ENCODE measurements at regions not wholly inside any gene's neighbourhood (a gene's known extent, or its start where the extent isn't known, plus 50 kb on each side); places are given as distances from the start of the nearest gene placed in this dataset.

DNA sequence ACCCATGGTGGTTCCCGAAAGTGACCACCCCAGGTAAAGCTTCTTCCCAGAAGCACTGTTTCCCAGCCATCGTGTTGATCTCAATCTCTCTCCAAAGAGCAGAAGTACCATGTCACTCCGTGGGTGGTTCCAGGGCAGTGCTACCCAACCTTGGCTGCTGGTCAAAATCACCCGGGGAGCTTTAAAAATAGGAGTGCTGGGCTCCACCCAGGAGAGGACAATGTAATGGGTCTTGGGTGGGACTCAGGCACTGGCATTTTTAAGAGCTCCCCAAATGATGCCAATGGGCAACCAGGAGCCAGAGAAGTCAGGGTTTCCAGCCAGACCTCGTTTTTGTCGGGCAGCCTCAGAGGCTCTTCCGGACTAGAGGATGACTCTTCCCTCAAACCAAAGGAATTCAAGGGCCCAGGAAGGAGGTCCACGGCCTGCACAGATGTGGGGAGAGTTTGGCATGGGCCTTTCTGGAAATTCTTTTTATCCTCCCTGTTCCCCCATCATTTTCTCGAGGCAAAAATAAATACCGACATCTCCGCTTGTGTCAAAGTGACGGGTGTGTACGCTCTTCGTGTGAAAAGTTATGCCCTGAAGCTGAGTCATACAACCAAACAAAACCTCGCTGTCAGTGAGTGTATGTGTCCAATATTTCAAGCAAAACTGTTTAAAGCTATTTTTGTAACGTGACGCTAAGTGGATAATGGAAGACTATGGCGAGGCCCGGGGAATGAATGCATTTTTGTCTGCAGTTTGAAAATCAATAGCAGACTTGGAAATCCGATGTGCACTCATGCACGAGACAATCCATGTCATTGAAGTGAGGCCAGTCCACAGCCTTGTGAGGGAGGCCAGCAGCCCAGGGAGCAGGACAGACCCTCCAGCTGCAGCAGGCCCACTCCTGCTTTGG is 364.1 kb downstream of the FOXL1 start:
- DNase-seq = no peak
- Mint-ChIP-seq H3K4me1 (ENCODE audit: low read depth) (no peaks in the 10 kb centered on the region), H3K27me3 (peaks cover 2% of the 10 kb centered on the region), H3K9me3 (peaks cover 17% of the 10 kb centered on the region), H3K4me3 (no peak overlapping the region), H3K36me3 (no peaks in the 10 kb centered on the region), H3K27ac (no peak overlapping the region)
- intact Hi-C loops (cut with micrococcal nuclease) = no loop called here
- ChIA-PET POLR2A (no interaction called here), CTCF (no interaction called here)

DNA sequence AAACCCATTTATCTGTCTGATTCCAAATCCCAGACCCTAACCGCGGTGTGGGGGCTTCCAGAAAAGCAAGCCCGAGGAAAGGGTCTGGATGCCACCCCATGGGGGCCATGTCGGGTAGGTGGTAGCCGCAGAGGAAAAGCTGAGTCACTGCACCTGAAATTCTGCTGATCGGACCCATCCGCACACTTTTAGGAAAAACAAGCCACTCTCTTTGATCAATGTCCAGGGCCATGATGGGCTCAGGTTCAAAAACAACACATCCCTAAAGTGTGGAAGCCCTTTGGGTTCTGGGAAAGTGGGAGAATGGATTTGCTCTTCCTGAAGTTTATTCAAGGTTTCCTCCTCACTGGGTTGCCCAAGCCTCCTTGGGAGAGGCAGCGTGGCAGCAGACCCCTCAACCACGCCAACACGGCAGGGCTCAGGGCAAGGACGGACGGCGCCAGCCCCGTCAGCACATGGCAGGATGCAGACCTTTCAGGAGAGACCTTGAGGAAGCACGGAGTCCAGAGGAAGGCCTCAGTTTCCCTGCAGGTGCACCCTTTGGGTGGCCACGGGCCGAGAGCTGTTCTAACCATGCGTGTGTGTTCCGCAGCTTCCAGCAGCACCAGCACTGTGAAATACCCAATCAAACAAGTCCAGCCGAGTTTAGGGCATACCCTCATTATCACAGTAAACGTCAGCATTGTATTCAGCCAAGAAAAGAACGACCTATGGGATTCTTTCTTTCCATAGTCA is 367.0 kb downstream of the FOXL1 start:
- POLR2A ChIA-PET = no interaction called here
- H3K4me3 Mint-ChIP-seq = no peak overlapping the region
- intact Hi-C loops (cut with micrococcal nuclease) = no loop called here

DNA sequence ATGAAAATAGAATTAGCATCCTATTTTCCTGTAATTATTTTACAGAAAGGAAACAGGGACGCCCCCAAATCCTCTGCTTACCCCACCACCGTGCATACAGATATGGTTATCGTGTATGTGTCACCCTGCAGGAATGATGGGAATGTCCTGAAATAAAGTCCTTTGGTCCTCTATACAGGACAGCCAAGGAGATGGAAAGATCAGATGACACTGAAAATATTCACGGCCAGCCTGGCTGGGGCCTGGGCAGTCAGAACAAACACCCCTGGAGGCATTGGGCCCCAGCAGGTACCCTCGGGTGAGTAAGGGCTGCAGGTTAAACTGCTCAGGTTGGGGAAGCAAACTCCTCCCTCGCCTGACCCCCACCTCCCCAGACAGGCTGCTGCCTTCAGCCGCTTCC is 368.0 kb downstream of the FOXL1 start:
- intact Hi-C loops (cut with micrococcal nuclease) = no loop called here
- H3K36me3 Mint-ChIP-seq = no peaks in the 10 kb centered on the region
- H3K27me3 Mint-ChIP-seq = no peaks in the 10 kb centered on the region
- no peak overlapping the region for H3K4me3 Mint-ChIP-seq
- no peaks in the 10 kb centered on the region for H3K4me1 Mint-ChIP-seq (ENCODE audit: low read depth)
- H3K9me3 Mint-ChIP-seq = peaks cover 3% of the 10 kb centered on the region
- CTCF ChIA-PET = no interaction called here
- no peak for DNase-seq
- H3K27ac Mint-ChIP-seq = no peak overlapping the region
- POLR2A ChIA-PET = no interaction called here

More for the DNA sequence above, 367.0 kb downstream of the FOXL1 start:
- H3K9me3 Mint-ChIP-seq = peaks cover 3% of the 10 kb centered on the region
- no peak overlapping the region for H3K27ac Mint-ChIP-seq
- H3K4me1 Mint-ChIP-seq (ENCODE audit: low read depth) = no peaks in the 10 kb centered on the region
- no peaks in the 10 kb centered on the region for H3K27me3 Mint-ChIP-seq
- no peak for DNase-seq
- H3K36me3 Mint-ChIP-seq = no peaks in the 10 kb centered on the region
- CTCF ChIA-PET = no interaction called here

DNA sequence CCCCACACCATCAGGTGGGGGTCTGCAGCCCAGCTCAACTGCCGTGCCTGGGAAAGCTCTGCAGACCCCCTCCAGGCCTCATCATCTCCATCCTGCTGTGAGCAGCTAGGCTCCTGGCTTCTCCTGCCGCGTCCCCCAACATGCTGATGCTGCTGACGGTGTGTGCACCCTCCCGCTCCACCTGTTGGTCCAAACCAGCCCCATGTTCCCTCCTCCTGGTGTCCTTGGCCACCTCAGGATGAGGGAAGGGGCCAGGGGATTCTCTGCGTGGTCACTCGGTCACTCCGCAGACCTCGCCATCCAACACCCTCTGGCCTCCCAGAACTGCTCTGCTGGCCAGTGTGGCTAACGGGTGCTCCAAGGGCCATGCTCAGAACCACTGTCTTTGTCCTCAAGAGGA is 368.6 kb downstream of the FOXL1 start:
- H3K36me3 Mint-ChIP-seq = no peaks in the 10 kb centered on the region
- CTCF ChIA-PET = no interaction called here
- intact Hi-C loops (cut with micrococcal nuclease) = no loop called here
- no peak overlapping the region for H3K27ac Mint-ChIP-seq
- no peaks in the 10 kb centered on the region for H3K4me1 Mint-ChIP-seq (ENCODE audit: low read depth)
- no peaks in the 10 kb centered on the region for H3K27me3 Mint-ChIP-seq
- POLR2A ChIA-PET = no interaction called here
- peaks cover 3% of the 10 kb centered on the region for H3K9me3 Mint-ChIP-seq
- H3K4me3 Mint-ChIP-seq = no peak overlapping the region
- DNase-seq = no peak

DNA sequence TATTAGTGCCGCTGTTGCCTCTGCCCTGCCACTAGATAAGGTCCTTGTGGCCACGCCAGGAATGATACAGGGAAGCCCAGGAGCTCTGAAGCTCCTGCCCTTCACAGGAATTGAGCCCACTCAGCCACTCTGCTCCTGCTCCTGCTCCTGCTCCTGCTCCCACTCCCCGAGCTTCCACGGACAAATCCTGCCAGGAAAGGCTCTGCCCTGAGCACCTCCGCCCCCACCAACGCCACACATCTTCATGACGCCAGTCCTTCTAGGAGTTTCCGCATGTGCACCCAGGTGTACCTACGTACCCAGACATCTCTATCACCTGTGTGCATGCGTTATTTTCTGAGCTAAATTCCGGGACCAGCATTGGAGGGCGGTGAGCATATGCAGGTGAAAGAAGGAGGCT is 369.1 kb downstream of the C16orf95 start:
- H3K9me3 Mint-ChIP-seq = no peaks in the 10 kb centered on the region
- DNase-seq = no peak
- no peaks in the 10 kb centered on the region for H3K4me1 Mint-ChIP-seq (ENCODE audit: low read depth)
- H3K27ac Mint-ChIP-seq = no peak overlapping the region
- POLR2A ChIA-PET = no interaction called here
- no peaks in the 10 kb centered on the region for H3K36me3 Mint-ChIP-seq
- no peaks in the 10 kb centered on the region for H3K27me3 Mint-ChIP-seq
- no peak overlapping the region for H3K4me3 Mint-ChIP-seq
- intact Hi-C loops (cut with micrococcal nuclease) = no loop called here
- CTCF ChIA-PET = no interaction called here

DNA sequence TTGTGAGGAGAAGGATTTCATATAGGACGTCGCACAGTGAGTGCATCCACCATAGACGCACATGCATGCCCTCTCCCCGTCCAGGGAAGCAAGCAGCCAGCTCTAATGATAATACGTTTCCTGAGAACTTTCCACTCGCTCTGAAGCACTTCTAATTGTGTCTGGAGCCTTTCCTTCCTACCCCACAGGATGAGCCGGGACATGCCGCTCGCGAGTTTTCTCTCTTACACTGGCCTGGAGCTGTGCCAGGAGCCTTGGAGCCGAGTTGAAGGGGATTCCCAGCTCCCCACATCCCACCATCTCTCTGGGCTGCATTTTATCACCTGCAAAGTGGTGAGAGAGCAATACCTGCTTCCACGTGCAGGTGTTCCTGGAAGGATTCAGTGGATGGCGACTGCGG is 368.1 kb downstream of the C16orf95 start:
- H3K9me3 Mint-ChIP-seq = no peaks in the 10 kb centered on the region
- H3K27me3 Mint-ChIP-seq = no peaks in the 10 kb centered on the region
- ChIA-PET POLR2A (no interaction called here), CTCF (no interaction called here)
- H3K36me3 Mint-ChIP-seq = no peaks in the 10 kb centered on the region
- no peak for DNase-seq
- H3K4me1 Mint-ChIP-seq (ENCODE audit: low read depth) = no peaks in the 10 kb centered on the region
- H3K4me3 Mint-ChIP-seq = no peak overlapping the region
- intact Hi-C loops (cut with micrococcal nuclease) = no loop called here
- no peak overlapping the region for H3K27ac Mint-ChIP-seq

DNA sequence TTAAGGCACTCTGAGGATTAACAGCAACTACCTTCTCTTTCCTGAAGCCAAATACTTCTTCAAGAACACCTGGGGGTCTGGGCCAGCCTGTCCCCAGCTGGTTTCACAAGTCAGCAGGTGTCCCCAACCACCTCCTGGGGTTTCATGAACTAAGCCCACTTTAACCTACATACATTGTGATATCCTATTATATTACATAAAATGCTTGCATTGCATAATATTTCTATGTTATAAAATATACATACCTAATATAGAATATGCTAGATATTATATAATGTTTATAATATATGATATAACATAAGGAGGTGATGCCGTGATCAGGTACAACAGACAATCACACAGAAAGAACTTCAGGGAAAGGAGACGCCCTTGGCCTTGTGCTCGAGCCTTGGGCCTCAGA is 367.6 kb downstream of the C16orf95 start:
- H3K36me3 Mint-ChIP-seq = no peaks in the 10 kb centered on the region
- ChIA-PET POLR2A (no interaction called here), CTCF (no interaction called here)
- H3K27me3 Mint-ChIP-seq = no peaks in the 10 kb centered on the region
- intact Hi-C loops (cut with micrococcal nuclease) = no loop called here
- no peak for DNase-seq
- no peak overlapping the region for H3K27ac Mint-ChIP-seq
- H3K4me3 Mint-ChIP-seq = no peak overlapping the region
- H3K4me1 Mint-ChIP-seq (ENCODE audit: low read depth) = no peaks in the 10 kb centered on the region
- no peaks in the 10 kb centered on the region for H3K9me3 Mint-ChIP-seq

DNA sequence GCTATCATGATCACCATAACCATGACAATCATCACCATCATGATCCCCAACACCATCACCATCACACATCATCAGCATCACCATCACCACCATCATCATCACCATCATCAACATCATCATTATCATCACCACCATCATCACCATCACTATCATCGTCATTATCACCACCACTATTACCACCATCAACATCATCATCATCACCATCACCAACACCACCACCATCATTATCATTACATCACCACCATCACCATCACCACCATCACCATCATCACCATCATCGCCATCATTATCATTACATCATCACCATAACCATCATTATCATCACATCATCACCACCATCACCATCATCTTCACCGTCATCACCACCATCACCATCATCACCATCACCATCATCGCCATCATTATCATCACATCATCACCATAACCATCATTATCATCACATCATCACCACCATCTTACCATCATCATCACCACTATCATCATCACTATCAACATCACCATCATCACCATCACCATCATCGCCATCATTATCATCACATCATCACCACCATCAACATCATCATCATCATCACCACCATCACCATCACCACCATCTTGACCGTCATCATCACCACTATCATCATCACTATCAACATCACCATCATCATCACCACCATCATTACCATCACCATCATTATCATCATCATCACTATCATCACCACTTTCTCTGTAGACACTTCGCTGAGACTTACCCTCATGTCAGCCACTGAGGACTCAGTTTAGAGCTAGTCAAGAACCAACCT is 366.0 kb downstream of the C16orf95 start:
- intact Hi-C loops (cut with micrococcal nuclease) = no loop called here
- no peaks in the 10 kb centered on the region for H3K4me1 Mint-ChIP-seq (ENCODE audit: low read depth)
- H3K4me3 Mint-ChIP-seq = no peak overlapping the region
- no peaks in the 10 kb centered on the region for H3K27me3 Mint-ChIP-seq
- ChIA-PET POLR2A (no interaction called here), CTCF (no interaction called here)
- H3K9me3 Mint-ChIP-seq = no peaks in the 10 kb centered on the region
- DNase-seq = no peak
- H3K36me3 Mint-ChIP-seq = no peaks in the 10 kb centered on the region
- no peak overlapping the region for H3K27ac Mint-ChIP-seq

DNA sequence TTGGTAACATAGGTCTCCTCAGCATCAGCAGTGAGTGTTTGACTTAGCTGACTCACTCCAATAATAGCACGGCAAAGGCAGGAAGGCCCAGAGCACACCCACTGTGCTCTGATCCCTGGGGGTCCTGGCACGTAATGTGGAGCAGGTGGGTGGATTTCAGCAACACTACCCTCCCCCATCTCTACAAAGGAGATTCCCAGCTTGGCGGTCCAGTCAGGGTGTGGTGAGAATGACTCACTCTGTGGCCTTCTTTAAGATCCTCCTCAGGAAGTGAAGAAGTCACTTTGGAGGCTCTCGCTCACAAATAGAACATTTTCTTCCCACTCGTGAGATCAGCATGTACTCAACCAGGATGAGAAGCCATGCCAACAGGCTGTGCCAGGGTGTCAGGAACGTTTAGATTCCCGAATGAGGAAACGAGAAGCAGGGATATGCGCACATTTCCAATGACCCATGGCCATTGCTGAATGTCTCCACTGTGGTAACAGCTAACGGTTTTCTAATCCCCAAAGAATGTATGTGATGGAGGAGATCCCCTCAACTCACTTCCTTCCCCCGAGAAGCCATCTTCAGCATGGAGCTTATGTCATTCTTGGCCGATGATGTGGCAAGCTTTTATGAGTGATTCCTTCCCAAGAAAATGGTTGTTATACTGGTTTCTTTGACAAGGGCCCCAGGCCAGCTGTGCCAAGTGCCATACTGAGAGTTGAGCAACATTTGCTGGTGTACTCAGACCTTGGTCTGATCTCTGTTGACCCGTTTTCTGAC is 365.2 kb downstream of the C16orf95 start:
- Mint-ChIP-seq H3K4me3 (no peak overlapping the region), H3K27ac (no peak overlapping the region), H3K36me3 (no peaks in the 10 kb centered on the region), H3K4me1 (ENCODE audit: low read depth) (no peaks in the 10 kb centered on the region), H3K27me3 (peaks cover 2% of the 10 kb centered on the region), H3K9me3 (no peaks in the 10 kb centered on the region)
- no peak for DNase-seq
- POLR2A ChIA-PET = no interaction called here
- CTCF ChIA-PET = no interaction called here
- intact Hi-C loops (cut with micrococcal nuclease) = no loop called here

DNA sequence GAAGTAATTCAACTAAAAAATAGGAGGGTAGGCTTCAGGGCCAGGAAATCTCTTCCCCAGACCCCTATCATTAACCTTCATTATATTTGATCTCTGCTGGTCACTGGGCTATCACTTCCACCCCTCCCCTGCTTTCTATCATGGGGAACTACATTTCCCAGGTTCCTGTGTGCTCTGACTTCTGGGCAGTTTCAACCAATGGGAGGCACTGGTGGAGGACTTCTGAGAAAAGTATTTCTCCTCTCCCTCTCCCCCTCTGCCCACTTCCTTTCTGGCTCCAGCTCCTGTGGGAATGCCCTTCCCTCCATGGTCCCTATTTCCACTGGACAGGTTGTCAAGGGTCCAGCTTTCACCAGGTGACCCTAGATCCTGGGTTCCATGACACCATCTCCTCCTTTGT is 364.4 kb downstream of the C16orf95 start:
- H3K4me3 Mint-ChIP-seq = no peak overlapping the region
- intact Hi-C loops (cut with micrococcal nuclease) = no loop called here
- no peak overlapping the region for H3K27ac Mint-ChIP-seq
- ChIA-PET POLR2A (no interaction called here), CTCF (no interaction called here)
- H3K4me1 Mint-ChIP-seq (ENCODE audit: low read depth) = no peaks in the 10 kb centered on the region
- H3K27me3 Mint-ChIP-seq = peaks cover 2% of the 10 kb centered on the region
- no peaks in the 10 kb centered on the region for H3K9me3 Mint-ChIP-seq
- no peaks in the 10 kb centered on the region for H3K36me3 Mint-ChIP-seq
- no peak for DNase-seq

DNA sequence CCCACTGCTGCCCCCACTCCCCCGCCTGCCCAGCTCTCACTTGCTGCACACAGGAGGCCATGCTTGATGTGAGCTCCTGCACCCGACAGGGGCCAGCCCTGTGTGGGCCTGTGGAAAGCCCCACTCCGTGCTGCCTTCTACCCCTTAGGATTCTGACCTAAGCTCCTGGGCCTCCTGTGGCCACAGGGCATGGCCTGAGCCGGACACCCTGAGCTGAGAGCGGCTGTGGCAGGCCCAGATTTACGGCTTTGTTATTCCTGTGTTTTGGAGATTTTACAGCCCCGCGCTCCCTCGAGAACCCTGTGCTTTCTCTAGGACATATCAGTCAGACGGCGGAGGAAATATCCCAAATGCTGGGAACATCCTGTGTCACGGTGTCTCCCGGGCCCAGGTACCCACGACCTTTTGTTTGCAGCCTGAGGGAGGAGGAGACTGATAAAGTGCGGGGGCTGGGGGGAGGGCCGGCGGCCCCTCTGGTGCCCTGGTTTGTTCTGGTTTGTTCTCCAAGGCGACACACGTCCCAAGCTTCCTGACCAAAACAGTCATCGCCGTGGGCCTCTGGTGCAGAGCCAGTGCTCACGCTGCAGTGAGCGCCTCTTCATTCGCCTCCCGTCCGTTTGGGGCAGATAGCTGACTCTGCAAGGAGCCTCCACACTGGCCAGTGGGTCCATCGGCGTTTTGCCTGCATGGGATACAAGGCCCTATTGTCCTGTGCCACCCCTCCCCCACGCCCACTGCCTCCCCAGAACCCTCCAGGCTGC is 363.4 kb downstream of the C16orf95 start:
- H3K27ac Mint-ChIP-seq = no peak overlapping the region
- intact Hi-C loops (cut with micrococcal nuclease) = no loop called here
- ChIA-PET CTCF (no interaction called here), POLR2A (no interaction called here)
- no peaks in the 10 kb centered on the region for H3K9me3 Mint-ChIP-seq
- H3K4me1 Mint-ChIP-seq (ENCODE audit: low read depth) = no peaks in the 10 kb centered on the region
- DNase-seq = no peak
- peaks cover 7% of the 10 kb centered on the region for H3K27me3 Mint-ChIP-seq
- no peaks in the 10 kb centered on the region for H3K36me3 Mint-ChIP-seq
- no peak overlapping the region for H3K4me3 Mint-ChIP-seq
